ENCODE measurements at regions not wholly inside any gene's neighbourhood (a gene's known extent, or its start where the extent isn't known, plus 50 kb on each side); places are given as distances from the start of the nearest gene placed in this dataset.

GRCh38 chr6:71388856-71389527 lies 100.4 kb downstream of the OGFRL1 start:
- TF ChIP-seq CTCF (IDR thresholded peaks at IDR 0.05) (no peak), POLR2A (IDR thresholded peaks at IDR 0.05) (no peak)

Measured in thyroid gland (tissue), 4 donors.